ENCODE measurements at regions not wholly inside any gene's neighbourhood (a gene's known extent, or its start where the extent isn't known, plus 50 kb on each side); places are given as distances from the start of the nearest gene placed in this dataset.

DNA sequence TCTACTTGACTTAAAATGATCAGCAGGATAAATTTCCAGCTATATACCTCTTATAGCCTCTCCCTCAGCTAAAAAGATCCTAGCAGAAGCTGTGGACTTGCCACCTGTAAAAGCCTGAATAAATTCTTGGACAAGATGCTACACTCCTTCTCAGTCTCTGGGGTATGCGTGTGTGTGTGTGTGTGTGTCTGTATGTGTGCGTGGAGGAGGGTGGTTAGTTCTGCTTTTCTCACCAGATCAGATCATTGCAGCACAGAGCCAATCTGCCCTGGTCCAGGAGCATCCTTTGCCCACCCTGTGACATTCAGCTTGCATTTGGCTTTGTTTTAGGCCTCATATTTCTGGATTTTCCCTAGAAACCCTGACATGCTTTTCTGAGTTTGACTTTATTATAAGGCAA lies 438.3 kb downstream of the RFC3 start:
- DNase-seq: no peak

DNA sequence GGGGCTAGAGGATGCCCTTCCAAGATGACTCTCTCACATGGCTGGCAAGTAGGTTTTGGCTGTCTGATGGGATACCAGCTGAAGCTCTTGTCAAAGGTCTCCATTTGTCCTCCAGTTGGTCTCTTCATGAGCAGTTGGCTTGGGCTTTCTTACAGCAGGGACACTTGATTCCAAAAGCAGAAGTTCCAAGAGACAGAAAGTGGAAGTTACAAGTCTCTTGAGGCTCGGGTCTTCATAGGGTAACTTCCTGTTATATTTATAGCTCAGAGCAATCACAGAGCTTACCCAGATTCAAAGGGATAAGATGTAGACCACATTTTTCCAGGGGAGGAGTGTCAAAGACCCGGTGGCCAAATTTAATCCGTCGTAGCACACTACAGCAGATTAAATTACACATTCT lies 440.0 kb downstream of the RFC3 start:
- DNase-seq: no peak

DNA sequence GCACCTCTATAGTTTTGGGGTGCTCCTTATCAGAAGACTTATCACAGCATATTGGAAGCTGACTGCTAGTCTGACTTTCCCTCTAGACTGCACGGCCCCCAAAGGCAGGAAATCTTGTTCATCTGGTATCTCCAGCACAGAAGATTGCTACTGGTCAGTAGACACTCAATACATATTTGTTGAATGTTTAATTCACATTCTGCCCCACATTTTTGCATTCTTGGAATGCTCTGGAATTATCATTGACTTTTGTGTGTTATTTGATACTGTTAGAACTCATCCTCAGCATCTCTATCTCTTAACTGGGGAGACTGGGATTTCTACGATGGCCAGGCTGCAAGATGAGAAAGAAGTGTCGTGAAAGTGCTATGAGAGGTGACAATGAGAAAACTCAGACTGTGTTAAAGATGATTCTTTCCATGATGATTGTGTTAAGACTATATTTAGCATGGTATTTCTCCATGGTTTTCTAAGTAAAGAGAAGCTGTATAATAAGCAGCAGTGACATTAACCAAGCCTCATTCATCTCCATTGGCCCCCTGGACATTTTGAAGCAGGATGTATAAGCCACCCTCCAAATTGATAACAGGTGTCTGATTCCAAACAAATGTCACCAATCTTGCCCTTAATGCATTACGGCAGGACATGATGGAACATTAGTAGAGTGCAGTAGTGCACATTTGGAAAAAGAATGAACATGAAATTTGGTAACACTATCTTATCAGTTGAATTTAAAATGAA lies 440.9 kb downstream of the RFC3 start:
- DNase-seq: no peak

DNA sequence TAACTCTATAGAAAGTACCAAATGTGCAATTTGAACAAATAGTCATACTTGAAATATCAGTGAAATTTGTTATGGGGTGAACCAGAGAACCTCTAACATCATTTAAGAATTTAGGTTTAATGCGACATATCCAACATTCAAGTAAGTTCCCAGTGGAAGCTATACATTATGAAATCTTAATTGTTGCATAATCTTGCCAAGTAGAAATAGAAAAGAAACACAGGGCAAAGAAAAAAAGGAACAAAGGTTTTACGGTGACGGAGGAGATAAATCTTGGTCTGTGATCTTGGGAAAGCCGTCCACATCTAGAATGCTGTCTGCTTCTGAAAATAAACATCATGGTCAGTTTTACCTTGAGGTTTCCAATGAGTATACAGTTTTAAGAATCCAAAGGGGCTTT lies 445.7 kb downstream of the RFC3 start:
- DNase-seq: no peak

DNA sequence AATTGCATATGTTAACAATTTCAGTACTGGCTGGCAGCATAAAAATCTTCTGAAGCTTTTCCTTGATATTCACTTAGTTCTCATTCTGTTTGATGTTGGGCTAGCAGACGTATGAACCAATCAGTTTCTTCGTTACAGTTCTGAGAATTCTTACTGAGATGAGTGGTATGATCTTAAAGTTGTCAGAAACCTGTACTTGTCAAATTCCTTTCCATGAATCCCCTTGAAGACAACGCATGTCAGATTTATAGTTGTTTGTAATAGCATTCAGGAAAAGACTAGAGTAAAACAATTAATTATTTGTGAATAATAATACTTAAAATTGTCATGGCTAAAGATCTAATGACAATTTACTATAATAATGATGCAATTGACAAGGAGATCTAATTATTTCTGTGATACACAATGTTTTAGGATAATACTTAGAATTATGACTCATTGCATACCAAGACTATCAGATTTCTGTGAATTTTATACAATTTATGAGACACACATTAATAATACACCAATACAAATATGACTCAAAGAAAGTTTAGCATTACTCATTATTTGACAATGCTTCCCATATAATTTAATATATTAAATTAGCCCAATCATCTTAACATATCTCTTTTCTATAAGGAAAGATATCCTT lies 447.2 kb downstream of the RFC3 start:
- DNase-seq: no peak

DNA sequence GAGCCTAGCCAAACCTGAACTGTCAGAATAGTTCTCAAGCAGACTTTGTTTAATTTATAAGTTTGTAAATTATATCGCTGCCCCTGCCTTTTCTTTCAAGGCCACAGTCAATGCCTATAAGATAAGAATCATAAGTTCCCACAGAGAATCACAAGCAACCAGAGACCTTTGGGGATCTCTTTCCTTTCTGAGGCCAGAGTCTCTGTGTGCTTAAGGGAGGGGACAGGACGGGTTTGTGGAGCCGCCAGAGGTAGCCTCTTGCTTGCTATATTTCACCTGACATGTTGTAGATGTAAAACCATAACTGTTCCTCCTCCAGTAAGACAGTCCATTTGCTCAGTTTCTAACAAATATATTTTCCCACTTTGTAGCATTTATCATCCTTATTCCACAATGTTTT lies 458.8 kb downstream of the RFC3 start:
- no peak for DNase-seq

DNA sequence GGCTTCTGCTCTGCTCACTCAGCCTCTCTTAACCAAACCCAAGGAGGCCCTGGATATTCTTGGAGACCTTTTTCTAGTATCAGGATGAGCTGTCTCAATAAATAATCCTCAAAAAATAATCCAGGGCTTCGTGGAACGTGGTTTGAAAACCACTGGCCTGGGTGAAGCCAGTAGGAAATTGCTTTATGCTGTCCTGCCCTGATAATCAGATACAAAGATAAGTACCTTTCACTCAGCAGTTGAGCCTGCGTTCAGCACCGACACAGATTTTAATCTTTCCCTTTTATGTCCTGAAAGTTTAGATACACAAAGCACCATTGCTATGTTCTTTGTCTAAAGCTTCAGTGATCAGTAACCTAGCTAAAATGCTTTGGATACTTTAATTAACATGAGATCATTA lies 460.0 kb downstream of the RFC3 start:
- no peak for DNase-seq

DNA sequence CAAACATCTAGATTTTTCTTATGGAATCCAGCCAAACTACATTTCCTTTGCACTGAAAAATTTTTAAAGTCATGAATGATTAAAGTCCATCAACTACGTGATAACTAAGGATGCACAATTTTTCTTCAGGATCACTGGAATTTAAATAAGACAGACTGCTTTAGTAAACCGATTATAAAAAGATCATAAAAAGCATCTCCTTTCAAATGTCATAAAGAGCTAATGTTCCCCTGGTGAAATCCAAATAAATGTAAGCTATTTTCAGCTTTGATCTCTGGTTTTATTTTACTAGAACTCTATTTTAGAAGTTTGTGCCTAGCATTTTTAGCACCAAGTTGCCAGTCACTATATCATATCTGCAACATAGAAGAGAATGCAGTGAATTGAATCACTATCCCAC lies 460.8 kb downstream of the RFC3 start:
- DNase-seq: no peak

DNA sequence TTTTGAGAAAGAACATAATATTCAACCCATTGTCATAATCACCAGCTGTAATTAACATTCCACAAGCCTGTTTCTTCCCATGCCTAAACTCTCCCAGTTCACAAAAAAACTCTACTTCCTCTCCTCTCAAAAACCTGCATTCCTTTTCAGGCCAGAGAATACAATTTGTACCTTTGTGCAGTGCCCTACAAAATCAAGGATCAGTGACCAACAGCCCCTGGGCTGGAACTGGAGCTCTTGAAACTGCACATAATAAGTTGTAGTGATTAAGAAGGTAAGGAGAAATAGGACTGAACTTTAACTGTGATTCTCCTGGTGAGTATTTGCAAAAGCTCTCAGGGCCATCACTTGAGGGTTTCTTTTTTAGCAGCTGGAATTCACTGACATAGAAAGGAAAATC lies 472.7 kb downstream of the RFC3 start:
- no peak for DNase-seq

DNA sequence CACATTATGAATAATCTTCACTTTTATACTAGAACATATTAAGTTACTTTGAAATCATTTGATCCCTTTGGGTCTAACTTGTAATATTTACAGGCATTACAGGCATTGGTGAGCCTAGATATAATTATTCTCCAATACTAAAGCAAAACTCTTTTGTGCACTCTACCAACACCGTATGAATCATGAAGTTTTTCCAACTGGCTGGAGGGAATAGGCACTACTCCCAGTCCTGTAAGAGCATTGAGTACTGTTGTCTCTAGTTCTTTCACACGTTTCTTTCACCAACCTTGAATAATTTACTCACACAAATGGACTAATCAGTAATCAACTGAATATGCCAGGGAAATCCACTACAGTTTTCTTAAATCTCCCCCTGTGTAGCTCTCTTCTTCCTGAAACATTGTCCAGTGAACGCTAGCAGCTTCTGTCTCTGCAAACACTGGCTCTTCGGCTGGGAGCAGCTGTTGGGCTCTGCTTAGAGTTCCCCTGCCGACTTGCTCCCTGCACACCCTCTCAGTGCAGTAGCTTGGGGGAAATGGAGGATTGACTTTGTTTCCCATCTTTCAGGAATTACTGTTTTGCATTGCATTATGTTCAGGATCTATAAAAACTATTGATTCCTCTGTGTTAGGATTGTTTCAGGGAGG lies 476.7 kb downstream of the RFC3 start:
- DNase-seq: no peak

DNA sequence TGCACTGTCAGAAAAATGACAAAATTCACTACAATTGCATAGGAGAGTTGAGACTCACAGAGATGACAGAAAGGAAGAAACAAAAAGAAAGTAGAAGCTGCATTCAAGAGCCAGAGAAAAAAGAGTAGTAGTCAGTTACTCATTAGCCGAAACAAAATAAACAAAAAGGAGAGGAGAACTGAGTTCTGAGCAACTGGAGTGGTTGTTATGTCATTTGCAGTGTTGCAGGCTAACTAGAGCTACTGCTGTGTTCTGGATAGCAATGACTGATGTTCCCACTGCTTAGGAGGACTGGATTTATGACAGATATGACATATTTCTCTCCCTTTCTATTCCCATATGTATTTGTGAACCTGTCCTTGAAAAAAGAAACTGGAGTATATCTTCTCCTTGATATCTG lies 482.6 kb downstream of the RFC3 start:
- DNase-seq: no peak

DNA sequence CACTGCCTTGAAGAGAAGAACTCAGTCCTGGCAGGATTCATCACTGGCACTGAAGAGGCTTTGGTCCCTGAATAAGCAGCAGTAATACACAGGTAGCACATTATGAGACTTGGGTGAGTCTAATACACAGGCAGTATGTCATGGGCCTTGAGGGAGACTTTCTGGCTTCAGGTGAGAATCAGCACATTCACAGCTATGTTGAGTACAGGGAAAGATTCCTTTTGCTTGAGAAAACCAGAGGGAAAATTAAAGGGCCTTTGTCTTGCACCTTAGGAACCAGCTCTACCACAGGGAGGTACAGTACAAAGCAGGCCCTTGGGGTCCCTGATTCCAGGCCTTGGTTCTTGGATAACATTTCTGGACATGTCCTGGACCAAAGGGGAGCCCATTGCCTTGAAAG lies 484.6 kb downstream of the RFC3 start:
- no peak for DNase-seq

DNA sequence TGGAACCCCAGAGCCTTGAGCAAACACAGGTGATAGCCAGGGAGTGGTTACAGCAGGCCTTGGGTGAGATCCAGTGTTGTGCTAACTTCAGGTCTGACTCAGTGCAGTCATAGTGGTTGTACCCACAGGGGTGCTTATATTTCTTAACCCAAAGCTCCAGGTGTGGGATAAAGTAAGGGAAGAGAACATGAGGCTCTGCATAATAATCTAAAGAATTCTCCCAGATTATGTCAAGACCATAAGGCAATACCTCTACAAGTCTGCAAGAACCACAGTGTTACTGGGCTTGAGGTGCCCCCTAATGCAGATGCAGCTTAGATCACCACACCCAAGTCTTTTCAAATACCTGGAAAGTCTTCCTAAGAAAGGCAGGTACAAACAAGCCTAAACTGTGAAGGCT lies 485.4 kb downstream of the RFC3 start:
- DNase-seq: no peak

DNA sequence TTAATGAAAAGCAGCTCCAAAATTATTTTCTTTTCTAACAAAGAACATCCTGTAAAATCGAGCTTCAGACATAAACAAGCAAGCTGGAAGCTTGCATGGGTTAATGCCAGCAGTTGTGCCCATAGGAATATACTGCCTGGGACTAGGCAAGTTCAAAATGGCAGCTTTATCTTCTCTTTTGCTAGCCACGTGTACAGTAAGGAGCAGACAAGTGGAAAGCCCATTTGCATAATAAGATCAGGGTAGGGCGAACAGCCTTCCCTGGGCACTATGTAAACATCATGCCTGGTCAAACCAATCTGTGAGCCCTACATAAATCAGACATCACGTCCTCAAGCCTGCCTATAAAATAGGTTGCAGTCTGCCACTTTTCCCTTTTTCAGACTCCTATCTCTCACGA lies 489.7 kb downstream of the RFC3 start:
- DNase-seq: no peak

DNA sequence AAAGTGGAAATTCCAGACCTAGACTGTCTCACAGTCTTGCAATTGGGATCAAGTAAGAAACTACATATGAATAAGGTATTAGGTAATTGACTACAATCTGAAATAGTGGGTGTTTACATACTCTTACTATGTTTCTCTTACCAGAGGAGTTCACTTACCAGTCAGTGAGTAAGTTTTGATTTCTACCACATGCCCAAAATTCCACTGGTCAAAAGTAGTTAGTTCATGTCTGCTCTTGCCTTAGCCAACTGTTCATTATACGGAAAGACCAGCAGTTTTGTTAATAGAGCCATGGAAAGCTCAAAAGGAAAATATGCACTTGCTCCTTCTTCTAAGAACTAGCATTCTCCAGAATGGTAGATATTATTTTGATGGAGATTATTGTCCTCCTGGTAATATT lies 490.8 kb downstream of the RFC3 start:
- DNase-seq: no peak

DNA sequence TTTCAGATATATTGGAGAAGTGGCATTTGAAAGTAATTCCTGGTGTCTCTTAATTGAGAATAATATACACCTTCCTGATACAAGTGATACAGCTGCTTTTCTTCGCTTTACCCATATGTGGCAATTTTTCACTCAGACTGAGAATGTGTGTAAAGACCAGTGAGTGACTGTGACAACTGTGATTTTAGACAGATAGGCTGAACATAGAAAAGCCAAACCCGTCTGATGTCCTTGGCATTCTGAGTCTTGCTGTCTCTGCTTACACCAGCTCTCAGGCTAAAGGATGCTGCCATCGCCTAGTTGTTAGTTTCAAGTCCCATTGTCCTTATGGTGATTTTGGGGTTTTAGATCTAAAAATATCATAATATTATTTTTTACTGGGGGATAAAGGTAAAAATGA lies 492.6 kb downstream of the RFC3 start:
- no peak for DNase-seq

DNA sequence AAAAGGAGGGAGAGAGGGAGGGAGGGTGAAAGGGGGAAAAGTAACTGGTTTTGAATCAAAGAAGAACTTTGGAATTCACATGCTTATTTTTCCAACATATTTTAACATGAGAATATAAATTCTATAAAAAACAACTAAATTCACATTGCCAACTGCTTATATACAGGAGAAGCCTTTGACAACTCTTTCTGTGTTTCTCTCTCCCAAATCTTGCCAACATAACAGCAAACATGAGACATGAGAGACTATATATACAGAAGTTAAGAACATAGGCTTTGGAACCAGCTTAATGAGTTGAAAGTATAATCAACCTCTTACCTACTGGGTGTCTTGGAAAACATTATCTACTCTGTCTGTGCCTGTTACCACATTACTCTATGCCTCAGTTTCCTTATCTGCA lies 493.3 kb downstream of the RFC3 start:
- DNase-seq: no peak

DNA sequence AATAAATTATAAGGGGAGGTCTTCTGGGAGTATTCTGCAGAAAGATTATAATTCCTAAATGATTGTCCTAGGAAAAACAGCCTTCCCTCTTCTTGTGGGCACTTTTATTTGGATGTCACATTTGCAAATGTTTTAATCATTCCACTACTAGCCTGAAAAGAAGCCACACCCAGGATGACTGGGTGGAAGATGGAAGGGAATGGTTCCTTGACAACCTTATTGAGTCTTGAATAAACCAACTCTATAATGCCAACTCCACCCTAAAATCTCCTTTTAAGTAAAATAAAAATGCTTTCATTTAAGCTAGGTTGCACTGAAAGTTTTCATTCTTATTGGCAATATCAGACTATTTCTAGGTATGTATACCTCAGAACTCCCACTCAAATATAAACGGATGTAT lies 494.6 kb downstream of the RFC3 start:
- DNase-seq: no peak

DNA sequence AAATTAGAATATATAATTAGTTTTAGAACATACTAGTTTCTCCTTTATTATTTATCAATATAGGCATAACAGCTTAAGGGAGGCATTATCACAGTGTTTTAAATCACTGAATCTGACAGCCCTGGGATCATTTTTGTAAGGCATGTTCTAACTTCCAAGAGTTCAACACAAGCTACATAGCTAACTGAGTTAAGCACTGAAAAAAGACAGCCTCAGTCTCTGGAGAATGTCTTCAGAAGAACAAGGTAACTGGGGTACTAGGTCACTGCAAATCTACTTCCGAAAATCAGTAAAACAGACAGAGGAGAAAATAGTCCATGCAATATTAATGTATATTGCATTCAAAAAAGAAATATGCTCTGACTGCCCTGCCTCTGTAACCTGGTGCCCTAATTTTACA lies 502.1 kb downstream of the RFC3 start:
- DNase-seq: no peak

DNA sequence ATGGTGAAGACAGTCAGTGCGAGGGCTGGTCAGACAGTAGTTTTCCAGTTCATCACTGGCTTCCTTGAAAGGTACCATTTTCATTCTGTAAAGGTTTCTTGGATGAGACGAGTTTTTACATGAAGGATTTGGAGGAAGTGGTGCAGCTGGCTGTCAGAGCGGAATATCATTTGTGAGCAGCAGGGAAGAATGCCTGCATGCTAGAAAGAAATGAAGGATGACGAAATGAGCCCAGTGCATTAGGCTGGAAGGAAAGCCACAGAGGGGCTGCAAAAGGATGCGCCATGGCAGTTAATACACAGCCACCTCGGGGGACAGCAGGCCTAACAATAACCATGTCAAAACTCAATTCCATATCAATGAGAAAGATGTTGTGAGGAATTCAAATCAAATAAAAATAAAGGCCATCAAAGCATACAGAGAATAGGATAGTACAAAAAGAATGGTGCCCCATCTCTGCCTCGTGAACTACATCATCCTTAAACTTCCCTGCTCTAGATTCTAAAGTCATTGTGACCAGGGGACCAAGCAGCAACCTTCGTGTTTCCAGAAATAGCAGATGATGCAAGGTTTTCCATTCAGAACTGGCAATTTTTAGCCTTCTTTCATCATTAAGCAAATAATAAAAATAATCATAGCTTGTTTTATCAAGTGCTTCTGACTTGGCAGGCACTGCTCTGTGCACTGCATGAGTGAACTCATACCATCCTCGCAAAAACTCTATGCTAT lies 504.2 kb downstream of the RFC3 start:
- DNase-seq: no peak

DNA sequence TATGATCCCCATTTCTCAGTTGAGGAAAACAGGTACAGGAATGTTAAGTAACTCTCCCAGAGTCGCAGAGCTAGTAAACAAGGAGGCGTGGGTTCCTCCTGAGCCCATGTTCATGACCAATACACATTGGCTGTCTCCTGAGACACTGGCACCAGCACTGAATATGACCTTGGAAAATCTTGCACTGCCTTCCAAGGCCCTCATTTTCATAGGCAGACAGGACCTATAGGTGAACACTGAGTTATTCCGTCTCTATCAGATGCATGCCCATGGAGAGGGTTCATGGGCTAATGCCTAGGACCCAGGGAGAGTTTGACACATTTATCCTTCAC lies 504.8 kb downstream of the RFC3 start:
- no peak for DNase-seq

DNA sequence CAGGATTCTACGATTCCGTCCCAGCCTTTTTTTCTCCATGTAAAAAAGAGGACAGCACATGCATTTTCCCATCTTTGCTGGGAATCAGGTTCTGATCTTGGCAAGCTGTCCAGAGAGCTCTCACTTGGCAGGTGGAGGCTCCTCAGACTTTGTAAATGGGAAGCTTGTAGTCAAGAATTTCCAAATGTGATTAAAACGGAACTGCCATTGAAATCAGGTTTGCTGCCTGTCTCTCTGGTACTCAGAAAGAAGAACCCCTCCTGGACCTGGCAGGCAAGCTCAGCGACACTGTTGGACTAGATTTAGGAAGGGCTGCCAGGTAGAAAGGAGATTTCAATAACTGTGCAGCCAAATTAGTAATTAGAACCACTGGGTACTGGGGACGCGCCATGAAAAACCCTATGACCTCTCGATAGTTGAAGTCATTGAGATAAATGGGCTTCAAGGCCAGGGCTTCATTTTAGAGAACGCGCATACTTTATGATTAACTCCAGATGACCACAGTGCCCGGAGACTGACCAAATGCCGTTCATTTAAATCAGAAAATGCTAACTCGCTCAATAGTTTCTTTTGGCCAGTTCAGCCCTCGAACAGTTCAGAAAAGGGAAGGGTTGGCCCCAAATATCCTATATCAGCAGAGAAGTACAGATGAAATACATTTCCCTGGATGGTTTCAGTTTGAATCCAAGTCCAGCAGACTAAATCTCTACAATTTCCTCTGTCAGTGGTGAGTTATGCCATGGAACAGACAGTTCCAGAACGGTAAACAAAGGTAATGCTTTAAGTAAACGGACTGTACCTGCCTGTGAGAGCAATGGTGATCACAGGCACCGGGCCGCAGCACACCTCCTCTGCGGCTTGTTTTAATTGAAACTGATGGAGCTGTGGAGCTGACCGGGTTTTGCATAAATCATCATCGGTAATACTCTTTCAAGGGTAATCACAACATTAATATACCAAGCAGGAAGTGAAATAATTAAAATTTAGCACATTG lies 517.4 kb downstream of the RFC3 start:
- no peak for DNase-seq

DNA sequence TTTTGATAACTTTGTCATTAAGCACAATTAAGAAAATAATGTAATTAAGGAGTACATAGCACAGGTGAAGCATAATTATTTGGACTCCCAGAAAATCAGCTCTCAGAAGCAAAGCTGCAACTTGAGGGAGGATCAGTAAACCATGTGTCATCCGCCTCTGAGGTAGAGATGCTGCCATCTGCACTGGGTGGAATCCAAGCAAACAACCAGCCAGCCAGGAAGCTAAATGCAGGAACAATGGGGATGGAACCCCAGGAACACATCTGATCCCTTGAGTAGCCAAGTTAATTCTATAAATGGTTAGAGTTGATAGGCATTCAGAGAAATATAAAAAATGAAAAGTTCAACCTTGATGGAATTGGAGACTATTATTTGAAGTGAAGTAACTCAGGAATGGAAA lies 520.2 kb downstream of the RFC3 start:
- DNase-seq: no peak
